ENCODE measurements at regions not wholly inside any gene's neighbourhood (a gene's known extent, or its start where the extent isn't known, plus 50 kb on each side); places are given as distances from the start of the nearest gene placed in this dataset.
A peak's percentile ranks its signal among the peaks of the same experiment; 100 is the strongest.

- no peak overlapping the region for H3K4me2 ChIP-seq
- no peak overlapping the region for H3K4me3 Mint-ChIP-seq
- TF ChIP-seq EZH2phosphoT487 (IDR thresholded peaks at IDR 0.05) = no peak
- TF ChIP-seq CTCF (IDR thresholded peaks at IDR 0.05) = no peak
- no peak for TF ChIP-seq EZH2 (IDR thresholded peaks at IDR 0.05)
Measured at GRCh38 chr5:118778941-118779340, 209.4 kb downstream of the DTWD2 start.

GRCh38 chr5:118777189-118777736, 211.1 kb downstream of the DTWD2 start:
- Histone ChIP-seq H2AFZ (replicated peaks) (no peak overlapping the region), H3F3A (ENCODE audit: low read depth) (no peaks in the 10 kb centered on the region), H3K27ac (no peak overlapping the region), H3K4me3 (no peak overlapping the region), H3K79me2 (ENCODE audit: low read depth) (no peaks in the 10 kb centered on the region), H3K9ac (no peak overlapping the region), H3K4me2 (no peak overlapping the region), H4K20me1 (ENCODE audit: low read depth) (no peaks in the 10 kb centered on the region), H3K36me3 (no peaks in the 10 kb centered on the region), H3K27me3 (no peaks in the 10 kb centered on the region), H3K4me1 (no peaks in the 10 kb centered on the region), H3K9me3 (ENCODE audit: low read depth) (no peaks in the 10 kb centered on the region)
- no peaks in the 10 kb centered on the region for H3K27me3 Mint-ChIP-seq (ENCODE audit: insufficient read depth, low read depth)
- H3K4me1 Mint-ChIP-seq = no peaks in the 10 kb centered on the region
- H3K9me3 Mint-ChIP-seq = peaks cover 2% of the 10 kb centered on the region
- no peaks in the 10 kb centered on the region for H3K36me3 Mint-ChIP-seq
- no peak overlapping the region for H3K27ac Mint-ChIP-seq
- no peak overlapping the region for H3K4me3 Mint-ChIP-seq
- DNase-seq (ENCODE audit: low spot score) = no peak
- TF ChIP-seq EZH2 (IDR thresholded peaks at IDR 0.05) (no peak), EZH2phosphoT487 (IDR thresholded peaks at IDR 0.05) (no peak), CTCF (IDR thresholded peaks at IDR 0.05) (no peak)

More at GRCh38 chr5:118778941-118779340, 209.4 kb downstream of the DTWD2 start:
- Mint-ChIP-seq H3K36me3 (no peaks in the 10 kb centered on the region), H3K27me3 (ENCODE audit: insufficient read depth, low read depth) (no peaks in the 10 kb centered on the region), H3K4me1 (no peaks in the 10 kb centered on the region), H3K27ac (no peak overlapping the region), H3K9me3 (peaks cover 2% of the 10 kb centered on the region)
- Histone ChIP-seq H2AFZ (replicated peaks) (peak overlapping the region; percentile 44), H3K27me3 (no peaks in the 10 kb centered on the region), H3K79me2 (ENCODE audit: low read depth) (no peaks in the 10 kb centered on the region), H3K9me3 (ENCODE audit: low read depth) (no peaks in the 10 kb centered on the region), H3K27ac (no peak overlapping the region), H3K36me3 (no peaks in the 10 kb centered on the region), H3K4me3 (no peak overlapping the region), H4K20me1 (ENCODE audit: low read depth) (no peaks in the 10 kb centered on the region), H3K9ac (no peak overlapping the region), H3F3A (ENCODE audit: low read depth) (no peaks in the 10 kb centered on the region), H3K4me1 (no peaks in the 10 kb centered on the region)
- no peak for DNase-seq (ENCODE audit: low spot score)

GRCh38 chr5:118776755-118777154, 211.6 kb downstream of the DTWD2 start:
- H3K27ac Mint-ChIP-seq = no peak overlapping the region
- H3K4me1 ChIP-seq = no peaks in the 10 kb centered on the region
- H3K36me3 ChIP-seq = no peaks in the 10 kb centered on the region
- DNase-seq (ENCODE audit: low spot score) = no peak
- H3K27me3 ChIP-seq = no peaks in the 10 kb centered on the region
- H3K4me2 ChIP-seq = no peak overlapping the region
- H3K4me1 Mint-ChIP-seq = no peaks in the 10 kb centered on the region
- no peak overlapping the region for H3K27ac ChIP-seq
- H3K36me3 Mint-ChIP-seq = no peaks in the 10 kb centered on the region
- no peak for TF ChIP-seq EZH2 (IDR thresholded peaks at IDR 0.05)
- no peak for TF ChIP-seq CTCF (IDR thresholded peaks at IDR 0.05)
- TF ChIP-seq EZH2phosphoT487 (IDR thresholded peaks at IDR 0.05) = no peak
- H2AFZ ChIP-seq (replicated peaks) = no peak overlapping the region
- H3K4me3 Mint-ChIP-seq = no peak overlapping the region
- H3K79me2 ChIP-seq (ENCODE audit: low read depth) = no peaks in the 10 kb centered on the region
- no peaks in the 10 kb centered on the region for H3F3A ChIP-seq (ENCODE audit: low read depth)
- no peak overlapping the region for H3K9ac ChIP-seq
- no peaks in the 10 kb centered on the region for H3K9me3 ChIP-seq (ENCODE audit: low read depth)
- H3K4me3 ChIP-seq = no peak overlapping the region
- no peaks in the 10 kb centered on the region for H4K20me1 ChIP-seq (ENCODE audit: low read depth)
- H3K27me3 Mint-ChIP-seq (ENCODE audit: insufficient read depth, low read depth) = no peaks in the 10 kb centered on the region
- peaks cover 2% of the 10 kb centered on the region for H3K9me3 Mint-ChIP-seq

Data from neural progenitor cell (in vitro differentiated cells).